SK-N-SH (cell line): ENCODE measurements at regions not wholly inside any gene's neighbourhood (a gene's known extent, or its start where the extent isn't known, plus 50 kb on each side); places are given as distances from the start of the nearest gene placed in this dataset.

Experiments used
- CTCF ChIA-PET: fragments of 300-600, 350-600 bp; formaldehyde crosslinking; extraction: SDS; loops from one replicate; lab custom pipeline; 2021; lab: Yijun Ruan, JAX
- POLR2A ChIA-PET: fragments of 350-600 bp; sonication (Branson Sonifier 250); formaldehyde crosslinking; extraction: SDS; loops from one replicate; lab custom pipeline; 2020; ENCODE audit warnings: antibody characterized with exemption, inconsistent platforms; lab: Yijun Ruan, JAX
- DNase-seq: peaks from one replicate; pipeline ENCODE4 v3.0.0; 2012
- H2AFZ ChIP-seq: fragments of 200-600 bp; sonication (generic); 2 replicates; pipeline ENCODE4 v1.8.1; 2016; ENCODE audit warnings: antibody characterized with exemption, mild to moderate bottlenecking, low read depth
- H3F3A ChIP-seq: fragments of 200-600 bp; sonication (generic); replicated peaks from 2 replicates; pipeline ENCODE3; 2016; ENCODE audit warnings: antibody characterized with exemption, mild to moderate bottlenecking; ENCODE audit not compliant: insufficient read depth
- H3K27ac ChIP-seq, 2 experiments: fragments of 200-500 bp in 1 of 2; fragments of 200-600 bp in 1 of 2; sonication (Bioruptor generic) in 1 of 2; sonication (generic), shearing (Covaris generic) in 1 of 2; 2 replicates each; pipeline versions ENCODE4 v1.5.1 to v1.6.1; 2014 to 2016; ENCODE audit warnings: low read depth in 2 of 2, inconsistent platforms in 1 of 2, low read length in 1 of 2, mild to moderate bottlenecking in 1 of 2, mixed read lengths in 1 of 2
- H3K27me3 ChIP-seq: fragments of 200-600 bp; sonication (generic), shearing (Covaris generic); 2 replicates; pipeline ENCODE4 v1.6.1; 2016; ENCODE audit warnings: mixed run types; ENCODE audit not compliant: insufficient read depth
- H3K36me3 ChIP-seq, 2 experiments: fragments of 200-500 bp in 1 of 2; fragments of 200-600 bp in 1 of 2; sonication (Bioruptor generic) in 1 of 2; sonication (generic) in 1 of 2; replicated peaks in 1 of 2; 2 replicates each; pipeline versions ENCODE3 to v1.5.1; 2014 to 2016; ENCODE audit warnings: low read length in 1 of 2, mild to moderate bottlenecking in 1 of 2; ENCODE audit not compliant: insufficient read depth in 2 of 2, control insufficient read depth in 1 of 2
- H3K4me1 ChIP-seq, 2 experiments: fragments of 200-500 bp in 1 of 2; fragments of 200-600 bp in 1 of 2; sonication (Bioruptor generic) in 1 of 2; sonication (generic), shearing (Covaris generic) in 1 of 2; 2 replicates each; pipeline versions ENCODE4 v1.5.1 to v1.6.1; 2014 to 2016; ENCODE audit warnings: low read depth in 1 of 2, low read length in 1 of 2, mixed run types in 1 of 2; ENCODE audit not compliant: insufficient read depth in 2 of 2, control insufficient read depth in 1 of 2
- H3K4me2 ChIP-seq: fragments of 200-600 bp; sonication (generic), shearing (Covaris generic); 2 replicates; pipeline ENCODE4 v1.6.1; 2017; ENCODE audit warnings: mixed run types
- H3K4me3 ChIP-seq, 2 experiments: fragments of 200-500 bp in 1 of 2; fragments of 200-600 bp in 1 of 2; sonication (Bioruptor generic) in 1 of 2; sonication (generic), shearing (Covaris generic) in 1 of 2; 2 replicates each; pipeline versions ENCODE4 v1.5.1 to v1.8.1; 2014 to 2016; ENCODE audit warnings: low read depth in 2 of 2, inconsistent platforms in 1 of 2, low read length in 1 of 2, mild to moderate bottlenecking in 1 of 2, mixed read lengths in 1 of 2, moderate library complexity in 1 of 2
- H3K79me2 ChIP-seq: fragments of 200-600 bp; sonication (generic); 2 replicates; pipeline ENCODE4 v1.8.1; 2017; ENCODE audit warnings: mild to moderate bottlenecking; ENCODE audit not compliant: insufficient read depth
- H3K9ac ChIP-seq: fragments of 200-600 bp; sonication (generic); 2 replicates; pipeline ENCODE4 v1.6.1; 2017; ENCODE audit warnings: mixed run types
- H3K9me2 ChIP-seq: fragments of 200-600 bp; sonication (generic); 2 replicates; pipeline ENCODE4 v1.6.1; 2017; ENCODE audit warnings: mixed run types
- H3K9me3 ChIP-seq: fragments of 200-600 bp; sonication (generic); 2 replicates; pipeline ENCODE4 v1.6.1; 2017; ENCODE audit warnings: mixed run types, mild to moderate bottlenecking, moderate library complexity
- H4K20me1 ChIP-seq: fragments of 200-600 bp; sonication (generic); 2 replicates; pipeline ENCODE4 v1.6.1; 2017; ENCODE audit warnings: mild to moderate bottlenecking, mixed run types; ENCODE audit not compliant: insufficient read depth
- EP300 ChIP-seq, 2 experiments: IDR thresholded peaks; 2 replicates each; pipeline versions ENCODE4 v1.4.0 to v1.6.1; 2012; ENCODE audit warnings: borderline replicate concordance in 1 of 2, low read depth in 1 of 2, low read length in 1 of 2
- EZH2phosphoT487 ChIP-seq: fragments of 200-600 bp; sonication (generic); IDR thresholded peaks from 2 replicates; pipeline ENCODE4 v1.6.1; 2017; ENCODE audit warnings: low read depth, mixed run types, mild to moderate bottlenecking, antibody characterized with exemption, moderate library complexity, borderline replicate concordance
- FOSL2 ChIP-seq: IDR thresholded peaks from 2 replicates; pipeline ENCODE4 v1.4.0; 2012; ENCODE audit warnings: low read depth, mild to moderate bottlenecking, moderate library complexity, borderline replicate concordance
- JUND ChIP-seq: IDR thresholded peaks from 2 replicates; pipeline ENCODE4 v1.4.0; 2012
- MXI1 ChIP-seq: IDR thresholded peaks from 2 replicates; pipeline ENCODE4 v1.6.1; 2012; ENCODE audit warnings: mild to moderate bottlenecking, low read depth, low read length, improper control_type of control experiment
- RAD21 ChIP-seq: IDR thresholded peaks from 2 replicates; pipeline ENCODE4 v1.6.1; 2012; ENCODE audit warnings: mild to moderate bottlenecking, low read length
- RFX5 ChIP-seq: IDR thresholded peaks from 2 replicates; pipeline ENCODE4 v1.6.1; 2012; ENCODE audit warnings: mild to moderate bottlenecking, improper control_type of control experiment, low read length
- SIN3A ChIP-seq: IDR thresholded peaks from 2 replicates; pipeline ENCODE4 v1.6.1; 2012; ENCODE audit warnings: low read depth, mild to moderate bottlenecking, low read length, moderate library complexity, borderline replicate concordance
- SMC3 ChIP-seq: IDR thresholded peaks from 2 replicates; pipeline ENCODE4 v1.6.1; 2012; ENCODE audit warnings: low read depth, low read length, improper control_type of control experiment
- TAF1 ChIP-seq: IDR thresholded peaks from 2 replicates; pipeline ENCODE4 v1.6.1; 2012; ENCODE audit warnings: low read depth, mild to moderate bottlenecking, low read length, moderate library complexity, borderline replicate concordance
- TCF12 ChIP-seq: IDR thresholded peaks from 2 replicates; pipeline ENCODE4 v1.4.0; 2012
- YY1 ChIP-seq: IDR thresholded peaks from 2 replicates; pipeline ENCODE4 v1.4.0; 2012; ENCODE audit warnings: low read depth, mild to moderate bottlenecking
- TF ChIP-seq, protein P1 (sequence below): IDR thresholded peaks from 2 replicates; pipeline ENCODE4; 2012
- TF ChIP-seq, protein P2 (sequence below): IDR thresholded peaks from 2 replicates; pipeline ENCODE4 v1.4.0; 2012; ENCODE audit warnings: low read depth, borderline replicate concordance
- TF ChIP-seq, protein P3 (sequence below): fragments of 200-600 bp; sonication (generic); IDR thresholded peaks from 2 replicates; pipeline ENCODE4 v1.6.1; 2017; ENCODE audit warnings: antibody characterized with exemption, mild to moderate bottlenecking, moderate library complexity
- TF ChIP-seq, protein P4 (sequence below): fragments of 150-350 bp; IDR thresholded peaks from 2 replicates; pipeline ENCODE4 v1.6.1; 2017; ENCODE audit warnings: antibody characterized with exemption, low read length, low read depth, borderline replicate concordance
- TF ChIP-seq, protein P5 (sequence below): fragments of 150-350 bp; IDR thresholded peaks from 2 replicates; pipeline ENCODE4 v1.6.1; 2016; ENCODE audit warnings: mild to moderate bottlenecking, low read depth, low read length

DNA sequence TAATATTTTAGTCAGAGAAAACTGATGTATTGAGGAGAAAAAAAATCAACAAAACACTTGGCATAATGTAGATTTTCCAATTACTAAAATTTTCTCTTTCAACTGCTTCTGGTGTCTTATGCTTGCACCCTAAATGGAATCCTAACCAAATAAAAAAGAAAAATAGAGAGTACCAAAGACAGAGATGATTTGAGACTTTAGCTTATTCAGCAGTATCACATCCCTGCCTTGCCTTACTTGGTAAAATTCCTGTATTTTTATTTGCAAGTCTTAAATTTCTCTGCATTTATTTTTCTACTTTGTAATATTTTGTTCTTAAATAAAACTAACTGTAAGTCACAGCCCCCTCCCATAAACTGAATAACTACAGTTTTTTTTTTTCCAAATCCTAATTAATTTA lies 950.5 kb upstream of the INTU start:
- H3K9me2 ChIP-seq: no peaks in the 10 kb centered on the region
- no peak overlapping the region for H3K9ac ChIP-seq
- H3K27me3 ChIP-seq: no peaks in the 10 kb centered on the region
- H3K27ac ChIP-seq: no peak overlapping the region
- H3K4me2 ChIP-seq: no peak overlapping the region
- H2AFZ ChIP-seq: no peak overlapping the region
- no peak for DNase-seq
- no peaks in the 10 kb centered on the region for H3K36me3 ChIP-seq
- no peaks in the 10 kb centered on the region for H4K20me1 ChIP-seq
- ChIA-PET POLR2A (no interaction called here), CTCF (interaction anchor here (0.6 kb wide), 1 partner anchor 40 kb away, joined by 3 read pairs; no protein-coding TSS in a partner anchor)
- H3K4me1 ChIP-seq: no peaks in the 10 kb centered on the region
- TF ChIP-seq EZH2phosphoT487 (no peak), TCF12 (no peak), EP300 (IDR thresholded peaks at IDR 0.05; ENCODE audit: borderline replicate concordance in 1 of 2, low read depth in 1 of 2, low read length in 1 of 2) (no peak), FOSL2 (no peak), RAD21 (no peak), SMC3 (no peak), YY1 (no peak), SIN3A (no peak), TAF1 (no peak), RFX5 (no peak), MXI1 (no peak)
- TF ChIP-seq, protein P1, sequence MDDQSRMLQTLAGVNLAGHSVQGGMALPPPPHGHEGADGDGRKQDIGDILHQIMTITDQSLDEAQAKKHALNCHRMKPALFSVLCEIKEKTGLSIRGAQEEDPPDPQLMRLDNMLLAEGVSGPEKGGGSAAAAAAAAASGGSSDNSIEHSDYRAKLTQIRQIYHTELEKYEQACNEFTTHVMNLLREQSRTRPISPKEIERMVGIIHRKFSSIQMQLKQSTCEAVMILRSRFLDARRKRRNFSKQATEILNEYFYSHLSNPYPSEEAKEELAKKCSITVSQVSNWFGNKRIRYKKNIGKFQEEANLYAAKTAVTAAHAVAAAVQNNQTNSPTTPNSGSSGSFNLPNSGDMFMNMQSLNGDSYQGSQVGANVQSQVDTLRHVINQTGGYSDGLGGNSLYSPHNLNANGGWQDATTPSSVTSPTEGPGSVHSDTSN: no peak
- TF ChIP-seq, protein P2, sequence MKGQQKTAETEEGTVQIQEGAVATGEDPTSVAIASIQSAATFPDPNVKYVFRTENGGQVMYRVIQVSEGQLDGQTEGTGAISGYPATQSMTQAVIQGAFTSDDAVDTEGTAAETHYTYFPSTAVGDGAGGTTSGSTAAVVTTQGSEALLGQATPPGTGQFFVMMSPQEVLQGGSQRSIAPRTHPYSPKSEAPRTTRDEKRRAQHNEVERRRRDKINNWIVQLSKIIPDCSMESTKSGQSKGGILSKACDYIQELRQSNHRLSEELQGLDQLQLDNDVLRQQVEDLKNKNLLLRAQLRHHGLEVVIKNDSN: no peak
- TF ChIP-seq, protein P3, sequence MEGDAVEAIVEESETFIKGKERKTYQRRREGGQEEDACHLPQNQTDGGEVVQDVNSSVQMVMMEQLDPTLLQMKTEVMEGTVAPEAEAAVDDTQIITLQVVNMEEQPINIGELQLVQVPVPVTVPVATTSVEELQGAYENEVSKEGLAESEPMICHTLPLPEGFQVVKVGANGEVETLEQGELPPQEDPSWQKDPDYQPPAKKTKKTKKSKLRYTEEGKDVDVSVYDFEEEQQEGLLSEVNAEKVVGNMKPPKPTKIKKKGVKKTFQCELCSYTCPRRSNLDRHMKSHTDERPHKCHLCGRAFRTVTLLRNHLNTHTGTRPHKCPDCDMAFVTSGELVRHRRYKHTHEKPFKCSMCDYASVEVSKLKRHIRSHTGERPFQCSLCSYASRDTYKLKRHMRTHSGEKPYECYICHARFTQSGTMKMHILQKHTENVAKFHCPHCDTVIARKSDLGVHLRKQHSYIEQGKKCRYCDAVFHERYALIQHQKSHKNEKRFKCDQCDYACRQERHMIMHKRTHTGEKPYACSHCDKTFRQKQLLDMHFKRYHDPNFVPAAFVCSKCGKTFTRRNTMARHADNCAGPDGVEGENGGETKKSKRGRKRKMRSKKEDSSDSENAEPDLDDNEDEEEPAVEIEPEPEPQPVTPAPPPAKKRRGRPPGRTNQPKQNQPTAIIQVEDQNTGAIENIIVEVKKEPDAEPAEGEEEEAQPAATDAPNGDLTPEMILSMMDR: no peak
- H3K4me3 ChIP-seq: no peak overlapping the region
- no peaks in the 10 kb centered on the region for H3K9me3 ChIP-seq
- H3K79me2 ChIP-seq: no peaks in the 10 kb centered on the region
- no peaks in the 10 kb centered on the region for H3F3A ChIP-seq

DNA sequence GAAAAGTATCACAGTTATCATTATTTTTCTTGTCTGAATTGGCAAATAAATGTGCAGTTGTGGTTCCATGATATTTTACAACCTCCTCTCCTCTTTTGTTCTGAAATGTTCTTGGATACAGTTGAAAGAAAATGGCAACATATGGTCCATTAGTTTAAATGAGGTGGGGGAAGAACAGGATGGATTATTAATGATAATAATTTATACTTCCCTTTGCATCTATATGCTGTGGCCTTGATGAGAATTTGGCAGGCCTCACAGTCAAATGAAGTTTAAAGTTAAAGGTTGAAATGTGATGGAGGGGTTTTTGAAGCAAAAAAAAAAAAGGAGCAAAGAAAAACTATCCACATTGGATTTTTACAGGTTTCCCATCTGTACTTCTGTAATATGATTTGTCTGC lies 946.3 kb upstream of the INTU start:
- TF ChIP-seq, protein P3: no peak
- TF ChIP-seq, protein P4, sequence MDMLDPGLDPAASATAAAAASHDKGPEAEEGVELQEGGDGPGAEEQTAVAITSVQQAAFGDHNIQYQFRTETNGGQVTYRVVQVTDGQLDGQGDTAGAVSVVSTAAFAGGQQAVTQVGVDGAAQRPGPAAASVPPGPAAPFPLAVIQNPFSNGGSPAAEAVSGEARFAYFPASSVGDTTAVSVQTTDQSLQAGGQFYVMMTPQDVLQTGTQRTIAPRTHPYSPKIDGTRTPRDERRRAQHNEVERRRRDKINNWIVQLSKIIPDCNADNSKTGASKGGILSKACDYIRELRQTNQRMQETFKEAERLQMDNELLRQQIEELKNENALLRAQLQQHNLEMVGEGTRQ: no peak
- TF ChIP-seq TCF12: no peak
- TF ChIP-seq, protein P5, sequence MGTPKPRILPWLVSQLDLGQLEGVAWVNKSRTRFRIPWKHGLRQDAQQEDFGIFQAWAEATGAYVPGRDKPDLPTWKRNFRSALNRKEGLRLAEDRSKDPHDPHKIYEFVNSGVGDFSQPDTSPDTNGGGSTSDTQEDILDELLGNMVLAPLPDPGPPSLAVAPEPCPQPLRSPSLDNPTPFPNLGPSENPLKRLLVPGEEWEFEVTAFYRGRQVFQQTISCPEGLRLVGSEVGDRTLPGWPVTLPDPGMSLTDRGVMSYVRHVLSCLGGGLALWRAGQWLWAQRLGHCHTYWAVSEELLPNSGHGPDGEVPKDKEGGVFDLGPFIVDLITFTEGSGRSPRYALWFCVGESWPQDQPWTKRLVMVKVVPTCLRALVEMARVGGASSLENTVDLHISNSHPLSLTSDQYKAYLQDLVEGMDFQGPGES: no peak
- no peak for TF ChIP-seq JUND
- no peak overlapping the region for H2AFZ ChIP-seq
- H3K9me2 ChIP-seq: no peaks in the 10 kb centered on the region
- H3K27ac ChIP-seq: no peak overlapping the region
- H3K36me3 ChIP-seq: no peaks in the 10 kb centered on the region
- no peaks in the 10 kb centered on the region for H3K27me3 ChIP-seq
- POLR2A ChIA-PET: no interaction called here
- no peaks in the 10 kb centered on the region for H3F3A ChIP-seq
- no peak overlapping the region for H3K9ac ChIP-seq
- no peaks in the 10 kb centered on the region for H3K4me1 ChIP-seq
- no peak overlapping the region for H3K4me3 ChIP-seq
- CTCF ChIA-PET: interaction anchor here (0.6 kb wide), 1 partner anchor 68 kb away, joined by 3 read pairs; no protein-coding TSS in a partner anchor
- no peak for DNase-seq
- no peaks in the 10 kb centered on the region for H4K20me1 ChIP-seq
- H3K4me2 ChIP-seq: no peak overlapping the region
- H3K79me2 ChIP-seq: no peaks in the 10 kb centered on the region
- H3K9me3 ChIP-seq: no peaks in the 10 kb centered on the region
